HG02970 (cell line): ENCODE measurements at regions not wholly inside any gene's neighbourhood (a gene's known extent, or its start where the extent isn't known, plus 50 kb on each side); places are given as distances from the start of the nearest gene placed in this dataset.

Experiments
- ATAC-seq: cut with Tn5 transposase; IDR thresholded peaks from one replicate; pipeline ENCODE4 v1.9.1; 2021; ENCODE audit warnings: mild to moderate bottlenecking, moderate library complexity, moderate number of reproducible peaks; ENCODE audit not compliant: unreplicated experiment, low FRiP score

- ATAC-seq = no peak
Measured at GRCh38 chr6:165091121-165091785, 218.2 kb downstream of the C6orf118 start.

GRCh38 chr6:165090242-165090641 is 219.2 kb downstream of the C6orf118 start:
- ATAC-seq = no peak

- no peak for ATAC-seq
Measured at GRCh38 chr6:165086814-165087213, 222.6 kb downstream of the C6orf118 start.

GRCh38 chr6:165082636-165083035 is 226.8 kb downstream of the C6orf118 start:
- ATAC-seq = no peak

- no peak for ATAC-seq
Measured at GRCh38 chr6:165081944-165082532, 227.4 kb downstream of the C6orf118 start.

GRCh38 chr6:165077876-165078275 is 231.5 kb downstream of the C6orf118 start:
- ATAC-seq = no peak

- no peak for ATAC-seq
Measured at GRCh38 chr6:165071906-165072305, 237.5 kb downstream of the C6orf118 start.

- no peak for ATAC-seq
Measured at GRCh38 chr6:165060720-165061119, 248.7 kb downstream of the C6orf118 start.

- ATAC-seq = no peak
Measured at GRCh38 chr6:165059032-165059431, 250.4 kb downstream of the C6orf118 start.

GRCh38 chr6:165056292-165056691 is 253.1 kb downstream of the C6orf118 start:
- ATAC-seq = no peak

GRCh38 chr6:165055231-165055630 is 254.2 kb downstream of the C6orf118 start:
- ATAC-seq = no peak

GRCh38 chr6:165052561-165053480 is 256.6 kb downstream of the C6orf118 start:
- ATAC-seq = no peak

GRCh38 chr6:165049362-165049761 is 260.0 kb downstream of the C6orf118 start:
- ATAC-seq = no peak

- no peak for ATAC-seq
Measured at GRCh38 chr6:165047952-165048351, 261.5 kb downstream of the C6orf118 start.

GRCh38 chr6:165045631-165046030 is 263.8 kb downstream of the C6orf118 start:
- no peak for ATAC-seq

GRCh38 chr6:165042912-165043311 is 266.5 kb downstream of the C6orf118 start:
- ATAC-seq = no peak

- ATAC-seq = no peak
Measured at GRCh38 chr6:165040440-165040839, 269.0 kb downstream of the C6orf118 start.

- no peak for ATAC-seq
Measured at GRCh38 chr6:165034271-165034741, 275.1 kb downstream of the C6orf118 start.

- ATAC-seq = no peak
Measured at GRCh38 chr6:165031502-165031901, 277.9 kb downstream of the C6orf118 start.

- ATAC-seq = no peak
Measured at GRCh38 chr6:165025040-165025439, 284.4 kb downstream of the C6orf118 start.

GRCh38 chr6:165019681-165020080 is 289.7 kb downstream of the C6orf118 start:
- ATAC-seq = no peak
